Nephron (organoid): ENCODE measurements at regions not wholly inside any gene's neighbourhood (a gene's known extent, or its start where the extent isn't known, plus 50 kb on each side); places are given as distances from the start of the nearest gene placed in this dataset.
A peak's percentile ranks its signal among the peaks of the same experiment; 100 is the strongest.
"Not testable (repeated sequence)": the region's sequence is repeated elsewhere in the genome, so short reads cannot be mapped to it uniquely, and the experiment has no call there.

Experiments
- H3K27ac Mint-ChIP-seq, 3 experiments: 2 replicates each; pipeline ENCODE4 v1.8.0; 2020; ENCODE audit warnings: mixed read lengths in 3 of 3, mild to moderate bottlenecking in 2 of 3, moderate library complexity in 1 of 3
- H3K27me3 Mint-ChIP-seq: 2 replicates; pipeline ENCODE4 v1.8.0; 2021; ENCODE audit warnings: low read depth, mild to moderate bottlenecking, moderate library complexity, mixed read lengths
- H3K36me3 Mint-ChIP-seq: 2 replicates; pipeline ENCODE4 v1.8.0; 2020; ENCODE audit warnings: low read depth, mixed read lengths
- H3K4me1 Mint-ChIP-seq: 2 replicates; pipeline ENCODE4 v1.8.0; 2020; ENCODE audit warnings: mixed read lengths
- H3K4me3 Mint-ChIP-seq, 3 experiments: 2 replicates each; pipeline ENCODE4 v1.8.0; 2020; ENCODE audit warnings: mild to moderate bottlenecking in 3 of 3, mixed read lengths in 3 of 3, moderate library complexity in 2 of 3
- H3K9me3 Mint-ChIP-seq: 2 replicates; pipeline ENCODE4 v1.8.0; 2020; ENCODE audit warnings: mixed read lengths
- TF ChIP-seq, protein P1 (sequence below), 3 experiments: fragments of 200-600 bp; sonication (generic); IDR thresholded peaks; one replicate each; pipeline ENCODE4 v1.5.0; 2021; ENCODE audit warnings: antibody characterized with exemption in 3 of 3; ENCODE audit not compliant: unreplicated experiment in 3 of 3

DNA sequence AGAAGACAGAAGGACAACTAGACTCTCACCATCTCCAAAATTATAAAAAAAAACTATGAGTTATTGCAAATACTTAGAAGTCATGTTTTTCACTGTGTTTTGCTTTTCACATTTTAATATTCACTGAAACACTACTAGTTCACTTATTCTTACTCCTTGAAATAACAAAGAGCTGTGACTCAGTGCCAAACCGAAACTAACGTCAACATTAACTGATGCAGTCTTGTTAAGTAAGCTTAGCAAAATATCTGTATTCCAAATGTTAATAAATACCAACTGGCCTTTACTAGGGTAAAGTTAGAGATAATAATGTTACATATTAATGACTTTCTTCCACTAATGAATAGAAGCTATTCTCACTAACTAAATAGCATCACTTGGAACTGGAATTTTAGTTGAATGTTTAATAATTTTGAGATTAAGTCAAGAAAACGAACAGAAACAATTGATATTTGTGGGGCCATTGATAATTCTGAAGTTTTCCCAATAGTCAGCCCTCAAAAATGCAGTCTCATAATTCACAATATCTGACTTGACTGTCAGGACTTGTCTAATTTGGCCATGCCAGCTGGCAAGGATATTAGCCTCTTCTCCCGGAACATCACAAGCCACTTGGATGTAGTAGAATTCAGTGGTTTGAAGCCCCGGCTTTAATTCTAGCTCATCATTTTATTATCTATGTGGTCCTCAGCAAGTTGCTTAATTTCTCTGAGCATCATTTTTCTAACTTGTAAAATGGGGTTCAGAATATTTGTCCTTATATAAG is 230.1 kb upstream of the DDI1 start:
- H3K4me1 Mint-ChIP-seq, result peaks cover 18% of the 10 kb centered on the region
- no peaks in the 10 kb centered on the region for H3K9me3 Mint-ChIP-seq
- TF ChIP-seq, protein P1, sequence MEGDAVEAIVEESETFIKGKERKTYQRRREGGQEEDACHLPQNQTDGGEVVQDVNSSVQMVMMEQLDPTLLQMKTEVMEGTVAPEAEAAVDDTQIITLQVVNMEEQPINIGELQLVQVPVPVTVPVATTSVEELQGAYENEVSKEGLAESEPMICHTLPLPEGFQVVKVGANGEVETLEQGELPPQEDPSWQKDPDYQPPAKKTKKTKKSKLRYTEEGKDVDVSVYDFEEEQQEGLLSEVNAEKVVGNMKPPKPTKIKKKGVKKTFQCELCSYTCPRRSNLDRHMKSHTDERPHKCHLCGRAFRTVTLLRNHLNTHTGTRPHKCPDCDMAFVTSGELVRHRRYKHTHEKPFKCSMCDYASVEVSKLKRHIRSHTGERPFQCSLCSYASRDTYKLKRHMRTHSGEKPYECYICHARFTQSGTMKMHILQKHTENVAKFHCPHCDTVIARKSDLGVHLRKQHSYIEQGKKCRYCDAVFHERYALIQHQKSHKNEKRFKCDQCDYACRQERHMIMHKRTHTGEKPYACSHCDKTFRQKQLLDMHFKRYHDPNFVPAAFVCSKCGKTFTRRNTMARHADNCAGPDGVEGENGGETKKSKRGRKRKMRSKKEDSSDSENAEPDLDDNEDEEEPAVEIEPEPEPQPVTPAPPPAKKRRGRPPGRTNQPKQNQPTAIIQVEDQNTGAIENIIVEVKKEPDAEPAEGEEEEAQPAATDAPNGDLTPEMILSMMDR (IDR thresholded peaks at IDR 0.05; ENCODE audit: unreplicated experiment in 3 of 3), result no peak
- H3K27me3 Mint-ChIP-seq, result no peaks in the 10 kb centered on the region
- peak overlapping the region; percentile 44 to 78 (median 76) for H3K27ac Mint-ChIP-seq
- no peaks in the 10 kb centered on the region for H3K36me3 Mint-ChIP-seq
- H3K4me3 Mint-ChIP-seq, result no peak overlapping the region

DNA sequence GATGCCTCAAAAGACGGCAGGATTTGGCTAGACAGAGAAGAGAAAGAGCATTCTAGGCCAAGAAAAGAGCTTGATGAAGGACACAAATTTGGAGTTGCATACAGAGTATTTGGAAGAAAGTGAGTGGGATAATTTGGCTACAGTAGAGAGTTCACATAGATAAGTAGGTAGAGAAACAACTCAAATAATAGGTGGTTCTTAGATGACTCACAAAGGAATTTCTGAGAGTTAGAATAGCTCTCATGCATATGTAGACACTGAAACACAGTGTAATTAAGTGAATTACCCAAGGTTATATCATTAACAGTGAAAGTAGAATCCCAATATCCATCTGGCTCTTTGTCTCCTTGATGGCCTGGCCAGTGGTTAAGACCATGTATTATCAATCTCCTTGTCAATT is 228.6 kb upstream of the DDI1 start:
- Mint-ChIP-seq H3K4me1 (peaks cover 18% of the 10 kb centered on the region), H3K36me3 (no peaks in the 10 kb centered on the region), H3K27ac (peak overlapping the region in 2 of 3 experiments; percentile 0 to 41), H3K9me3 (no peaks in the 10 kb centered on the region), H3K4me3 (no peak overlapping the region), H3K27me3 (no peaks in the 10 kb centered on the region)
- TF ChIP-seq, protein P1 (IDR thresholded peaks at IDR 0.05; ENCODE audit: unreplicated experiment in 3 of 3), result no peak

GRCh38 chr11:103808252-103808651 is 228.2 kb upstream of the DDI1 start:
- no peaks in the 10 kb centered on the region for H3K9me3 Mint-ChIP-seq
- H3K27me3 Mint-ChIP-seq, result no peaks in the 10 kb centered on the region
- H3K4me3 Mint-ChIP-seq, result no peak overlapping the region
- TF ChIP-seq, protein P1 (IDR thresholded peaks at IDR 0.05; ENCODE audit: unreplicated experiment in 3 of 3), result no peak
- H3K36me3 Mint-ChIP-seq, result no peaks in the 10 kb centered on the region
- H3K4me1 Mint-ChIP-seq, result peaks cover 18% of the 10 kb centered on the region
- H3K27ac Mint-ChIP-seq, result peak overlapping the region in 1 of 3 experiments; percentile 0

DNA sequence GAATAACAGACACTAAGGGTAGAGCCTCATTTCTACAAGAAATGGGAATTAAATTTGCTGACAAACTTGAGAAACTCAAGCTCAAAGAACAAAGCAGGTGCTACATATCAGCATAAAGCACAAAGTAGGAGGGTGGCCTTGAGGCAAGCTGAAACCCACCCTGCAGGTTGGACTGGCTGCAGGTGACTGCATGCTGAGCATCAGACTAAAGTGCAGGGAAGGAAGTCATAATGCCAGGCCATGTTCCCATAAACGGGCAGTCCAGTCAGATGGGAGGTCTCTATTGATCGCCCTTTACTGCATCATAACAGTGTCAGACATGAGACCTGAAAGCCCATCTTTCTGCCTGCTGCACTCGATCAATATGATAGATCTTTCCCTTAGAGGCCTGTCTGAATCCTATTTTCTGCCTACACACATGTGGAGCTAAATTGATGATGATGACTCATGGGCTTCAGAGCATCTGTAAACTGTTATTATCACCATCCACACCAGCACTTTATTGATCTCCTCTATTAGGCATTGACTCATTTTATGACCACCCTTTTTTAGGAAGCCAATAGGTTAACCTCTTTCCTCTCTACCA is 224.5 kb upstream of the DDI1 start:
- Mint-ChIP-seq H3K36me3 (no peaks in the 10 kb centered on the region), H3K27ac (no peak overlapping the region), H3K27me3 (peaks cover 4% of the 10 kb centered on the region), H3K4me3 (no peak overlapping the region), H3K4me1 (peaks cover 18% of the 10 kb centered on the region), H3K9me3 (peaks cover 8% of the 10 kb centered on the region)
- TF ChIP-seq, protein P1 (IDR thresholded peaks at IDR 0.05; ENCODE audit: unreplicated experiment in 3 of 3), result no peak

DNA sequence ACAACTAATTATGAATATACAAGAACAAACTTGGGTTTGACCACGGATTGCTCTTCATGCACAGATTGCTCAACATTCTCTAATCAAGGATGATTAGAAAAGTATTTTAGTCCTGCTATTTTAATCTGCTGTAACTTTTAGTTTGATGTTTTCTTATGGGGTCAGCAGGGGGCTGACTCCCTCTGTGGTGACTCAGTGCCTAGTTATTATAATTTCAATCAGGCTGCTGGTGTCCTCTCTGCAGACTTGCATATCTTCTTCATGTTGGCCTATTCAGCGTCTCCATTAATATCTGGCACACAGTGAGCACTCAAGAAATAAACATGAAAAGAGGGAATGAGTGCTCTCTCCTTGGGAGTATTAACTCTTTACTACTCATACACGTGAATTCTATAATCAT is 223.8 kb upstream of the DDI1 start:
- TF ChIP-seq, protein P1 (IDR thresholded peaks at IDR 0.05; ENCODE audit: unreplicated experiment in 3 of 3), result no peak
- H3K27me3 Mint-ChIP-seq, result peaks cover 5% of the 10 kb centered on the region
- no peak overlapping the region for H3K27ac Mint-ChIP-seq
- no peaks in the 10 kb centered on the region for H3K36me3 Mint-ChIP-seq
- H3K9me3 Mint-ChIP-seq, result peaks cover 9% of the 10 kb centered on the region
- peaks cover 14% of the 10 kb centered on the region for H3K4me1 Mint-ChIP-seq
- H3K4me3 Mint-ChIP-seq, result no peak overlapping the region

DNA sequence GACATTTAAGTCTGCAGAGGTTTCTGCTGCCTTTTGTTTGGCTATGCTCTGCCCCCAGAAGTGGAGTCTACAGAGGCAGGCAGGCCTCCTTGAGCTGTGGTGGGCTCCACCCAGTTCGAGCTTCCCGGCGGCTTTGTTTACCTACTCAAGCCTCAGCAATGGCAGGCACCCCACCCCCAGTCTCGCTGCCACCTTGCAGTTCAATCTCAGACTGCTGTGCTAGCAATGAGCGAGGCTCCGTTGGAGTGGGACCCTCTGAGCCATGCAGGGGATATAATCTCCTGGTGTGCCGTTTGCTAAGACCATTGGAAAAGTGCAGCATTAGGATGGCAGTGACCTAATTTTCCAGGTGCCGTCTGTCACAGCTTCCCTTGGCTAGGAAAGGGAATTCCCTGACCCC is 216.1 kb upstream of the DDI1 start:
- H3K36me3 Mint-ChIP-seq, H3K27me3 Mint-ChIP-seq, H3K27ac Mint-ChIP-seq, H3K4me3 Mint-ChIP-seq, H3K4me1 Mint-ChIP-seq: not testable (repeated sequence)
- peaks cover 32% of the 10 kb centered on the region for H3K9me3 Mint-ChIP-seq
